Right ventricle myocardium inferior (tissue), 1 donor: ENCODE measurements at regions not wholly inside any gene's neighbourhood (a gene's known extent, or its start where the extent isn't known, plus 50 kb on each side); places are given as distances from the start of the nearest gene placed in this dataset.
"Not testable (repeated sequence)": the region's sequence is repeated elsewhere in the genome, so short reads cannot be mapped to it uniquely, and the experiment has no call there.

ENCODE experiments used
- ATAC-seq: fragments of 200-7000 bp; cut with Tn5 transposase; one replicate; pipeline ENCODE4 v1.9.1; 2020; ENCODE audit warnings: mild to moderate bottlenecking, moderate library complexity
- DNase-seq: peaks from one replicate; pipeline ENCODE4 v3.0.0; 2021; ENCODE audit errors: missing footprints
- intact Hi-C: fragments of 100-400 bp; cut with DNase I; formaldehyde crosslinking; loops from one replicate; pipeline ENCODE4 v1.11.0; 2022
- donor health status: DM: no; HTN: yes; CAD: no; lungs with severe emphysema.

DNA sequence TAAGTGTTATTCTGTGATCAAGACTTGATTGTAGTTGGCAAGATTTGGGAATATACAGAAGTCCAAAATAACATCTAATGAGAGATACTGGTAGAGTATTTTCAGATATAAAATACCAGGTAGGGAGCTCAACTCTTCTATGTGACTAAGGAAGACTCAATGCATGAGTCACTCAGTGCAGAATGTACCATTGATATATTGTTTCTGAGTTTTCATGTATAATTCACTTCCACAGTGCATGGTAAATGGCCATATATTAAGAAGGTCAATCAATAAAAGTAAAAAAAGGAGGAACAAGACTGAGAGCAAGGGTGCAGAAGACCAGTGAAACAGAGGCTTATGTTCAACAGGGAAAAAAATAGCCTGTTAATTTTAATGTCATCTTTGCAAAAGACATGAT, 1387.9 kb downstream of the CDH8 start:
- DNase-seq (no peak), ATAC-seq (no peak)
- intact Hi-C loops = no loop called here

DNA sequence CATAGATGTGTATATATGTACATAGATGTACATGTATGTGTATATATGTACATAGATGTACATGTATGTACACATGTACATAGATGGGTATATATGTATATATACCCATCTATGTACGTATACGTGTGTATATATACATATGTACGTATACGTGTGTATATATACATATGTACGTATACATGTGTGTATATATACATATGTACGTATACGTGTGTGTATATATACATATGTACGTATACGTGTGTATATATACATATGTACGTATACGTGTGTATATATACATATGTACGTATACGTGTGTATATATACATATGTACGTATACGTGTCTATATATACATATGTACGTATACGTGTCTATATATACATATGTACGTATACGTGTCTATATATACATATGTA, 1388.8 kb downstream of the CDH8 start:
- not testable (repeated sequence) for DNase-seq, ATAC-seq

GRCh38 chr16:60646631-60647030, 1389.6 kb downstream of the CDH8 start:
- intact Hi-C loops = no loop called here
- ATAC-seq = no peak
- DNase-seq = no peak

More for the DNA sequence above, 1388.8 kb downstream of the CDH8 start:
- intact Hi-C loops = not testable (repeated sequence)

GRCh38 chr16:60645541-60645940, 1390.7 kb downstream of the CDH8 start:
- intact Hi-C loops = no loop called here
- no peak for DNase-seq
- ATAC-seq = no peak

DNA sequence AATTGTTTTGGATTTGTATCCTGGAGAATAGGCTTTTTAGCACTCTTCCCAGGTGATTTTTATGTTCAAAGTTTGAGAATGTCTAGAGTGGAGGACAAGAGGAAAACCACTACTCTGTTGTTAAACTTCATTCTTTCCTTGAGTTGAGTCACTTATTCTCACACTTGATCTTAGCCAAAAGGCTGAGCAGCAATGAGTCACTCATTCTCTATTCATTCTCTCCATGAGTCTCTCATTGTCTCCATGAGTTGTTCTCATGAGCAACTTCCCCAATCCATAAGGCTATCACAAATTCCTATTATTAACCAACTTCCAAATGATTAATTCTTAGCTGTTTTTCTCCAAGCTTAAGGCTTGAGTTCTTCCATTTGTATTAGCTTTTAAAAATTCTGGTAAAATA, 1393.3 kb downstream of the CDH8 start:
- intact Hi-C loops = no loop called here
- ATAC-seq = no peak
- no peak for DNase-seq

GRCh38 chr16:60641067-60641665, 1395.1 kb downstream of the CDH8 start:
- no peak for DNase-seq
- ATAC-seq = no peak
- intact Hi-C loops = no loop called here

- intact Hi-C loops = no loop called here
- no peak for ATAC-seq
These were observed 1396.2 kb downstream of the CDH8 start for GRCh38 chr16:60640038-60640437.

GRCh38 chr16:60636636-60637035, 1399.6 kb downstream of the CDH8 start:
- DNase-seq, ATAC-seq, intact Hi-C loops: not testable (repeated sequence)

More at GRCh38 chr16:60640038-60640437, 1396.2 kb downstream of the CDH8 start:
- DNase-seq = no peak

- no peak for ATAC-seq
- intact Hi-C loops = no loop called here
These were observed 1400.1 kb downstream of the CDH8 start for GRCh38 chr16:60636117-60636516.

DNA sequence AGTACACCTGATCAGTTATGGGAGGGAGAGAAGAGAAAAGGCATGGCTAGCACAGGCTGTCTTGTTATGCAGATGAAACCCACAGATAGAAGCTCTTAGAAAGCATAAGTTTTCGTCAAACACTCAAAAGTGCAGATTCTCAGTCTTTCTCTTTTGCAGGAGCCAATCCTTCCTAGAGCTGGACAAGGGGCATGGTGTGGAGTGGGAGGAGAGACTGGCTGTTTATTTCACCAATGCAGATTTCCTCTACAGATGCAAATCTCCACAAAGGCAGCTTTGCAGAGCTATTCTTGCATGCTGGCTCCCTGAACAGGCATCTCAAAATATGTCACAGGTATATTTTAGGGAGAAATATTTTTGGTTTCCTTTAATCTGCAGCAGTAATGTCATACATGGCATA, 1400.7 kb downstream of the CDH8 start:
- intact Hi-C loops = no loop called here
- ATAC-seq = no peak
- no peak for DNase-seq

More at GRCh38 chr16:60636117-60636516, 1400.1 kb downstream of the CDH8 start:
- no peak for DNase-seq

- ATAC-seq = no peak
- intact Hi-C loops = no loop called here
- DNase-seq = no peak
These were observed 1424.4 kb downstream of the CDH8 start for GRCh38 chr16:60611844-60612243.

GRCh38 chr16:60608971-60609370, 1427.3 kb downstream of the CDH8 start:
- no peak for ATAC-seq
- intact Hi-C loops = no loop called here
- DNase-seq = no peak

DNA sequence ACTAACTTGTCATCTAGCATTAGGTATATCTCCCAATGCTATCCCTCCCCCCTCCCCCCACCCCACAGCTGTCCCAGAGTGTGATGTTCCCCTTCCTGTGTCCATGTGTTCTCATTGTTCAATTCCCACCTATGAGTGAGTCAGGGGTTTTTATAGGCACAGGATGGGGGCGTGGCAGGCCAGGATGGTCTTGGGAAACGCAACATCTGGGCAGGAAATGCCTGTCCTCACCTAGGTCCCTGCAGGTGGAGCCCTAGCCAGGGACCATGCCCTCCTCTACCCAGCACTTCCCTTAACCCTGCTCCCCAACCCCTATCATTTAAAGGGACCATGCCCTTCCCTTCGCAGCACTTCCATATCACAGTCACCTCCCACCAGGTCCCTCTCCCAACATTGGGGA, 1430.6 kb downstream of the CDH8 start:
- ATAC-seq, DNase-seq, intact Hi-C loops: not testable (repeated sequence)

DNA sequence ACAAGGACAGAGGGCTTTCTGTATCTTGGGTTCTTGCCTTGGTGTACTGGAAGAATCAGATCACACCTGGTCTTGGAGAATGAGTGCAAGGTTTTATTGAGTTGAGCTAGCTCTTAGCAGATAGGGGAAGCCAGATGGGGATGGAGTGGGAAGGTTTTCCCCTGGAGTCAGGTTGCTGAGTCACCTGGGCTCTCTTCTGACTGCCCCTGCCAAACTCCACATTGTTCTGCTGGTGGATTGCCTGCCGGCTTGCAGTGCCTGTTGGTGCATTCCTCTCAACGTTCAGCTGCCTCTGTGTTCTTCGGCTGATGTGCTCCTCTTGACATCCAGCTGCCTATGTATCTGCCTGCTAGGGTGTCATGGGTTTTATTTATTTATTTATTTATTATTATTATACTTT, 1431.1 kb downstream of the CDH8 start:
- intact Hi-C loops = no loop called here
- no peak for ATAC-seq
- DNase-seq = no peak

DNA sequence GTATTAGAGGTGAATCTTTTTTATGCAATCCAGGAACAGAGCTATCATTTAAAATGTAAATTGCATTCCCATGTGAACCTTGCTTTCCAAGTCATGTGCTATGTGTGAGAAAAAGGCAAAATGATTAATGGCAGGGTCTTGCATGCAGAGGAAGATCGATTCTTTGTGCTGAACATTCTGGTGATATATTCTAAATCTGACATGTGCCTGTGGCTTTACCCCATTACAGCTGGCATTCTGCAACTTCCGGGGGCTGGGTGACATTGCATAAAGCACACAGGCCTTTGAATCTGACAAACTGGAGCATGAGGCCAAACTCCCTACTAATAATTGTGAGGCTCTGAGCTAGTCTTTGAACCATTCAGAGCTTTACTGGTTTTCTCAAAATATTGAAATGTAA, 1449.7 kb downstream of the CDH8 start:
- intact Hi-C loops = no loop called here
- no peak for ATAC-seq
- no peak for DNase-seq

- intact Hi-C loops = no loop called here
- ATAC-seq = no peak
- DNase-seq = no peak
These were observed 1453.7 kb downstream of the CDH8 start for GRCh38 chr16:60582528-60582927.

- no peak for ATAC-seq
These were observed 1469.3 kb downstream of the CDH8 start for GRCh38 chr16:60566901-60567300.

DNA sequence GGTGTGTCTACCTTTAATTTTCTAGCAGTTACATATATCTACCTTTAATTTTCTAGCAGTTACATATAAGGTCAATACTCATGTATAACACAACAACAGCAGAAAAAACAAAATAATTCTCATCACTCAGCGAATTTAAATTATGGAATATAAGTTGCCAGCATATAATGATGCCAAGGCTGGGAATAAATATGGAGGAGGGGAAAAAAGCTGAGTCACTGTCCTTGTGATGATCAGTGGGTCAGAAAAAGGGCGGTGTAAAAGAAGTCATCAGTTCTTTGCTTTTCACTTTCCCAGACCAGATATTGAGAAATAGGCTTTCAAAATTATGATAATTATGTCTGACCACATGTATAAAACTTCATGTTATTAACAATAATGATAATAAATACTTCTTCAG, 1471.7 kb downstream of the CDH8 start:
- intact Hi-C loops = no loop called here
- ATAC-seq (no peak), DNase-seq (no peak)

More at GRCh38 chr16:60566901-60567300, 1469.3 kb downstream of the CDH8 start:
- no peak for DNase-seq
- intact Hi-C loops = no loop called here

- intact Hi-C loops = no loop called here
- DNase-seq (no peak), ATAC-seq (no peak)
These were observed 1473.1 kb downstream of the CDH8 start for GRCh38 chr16:60563166-60563565.

GRCh38 chr16:60558936-60559335, 1477.3 kb downstream of the CDH8 start:
- DNase-seq (no peak), ATAC-seq (no peak)
- intact Hi-C loops = no loop called here

DNA sequence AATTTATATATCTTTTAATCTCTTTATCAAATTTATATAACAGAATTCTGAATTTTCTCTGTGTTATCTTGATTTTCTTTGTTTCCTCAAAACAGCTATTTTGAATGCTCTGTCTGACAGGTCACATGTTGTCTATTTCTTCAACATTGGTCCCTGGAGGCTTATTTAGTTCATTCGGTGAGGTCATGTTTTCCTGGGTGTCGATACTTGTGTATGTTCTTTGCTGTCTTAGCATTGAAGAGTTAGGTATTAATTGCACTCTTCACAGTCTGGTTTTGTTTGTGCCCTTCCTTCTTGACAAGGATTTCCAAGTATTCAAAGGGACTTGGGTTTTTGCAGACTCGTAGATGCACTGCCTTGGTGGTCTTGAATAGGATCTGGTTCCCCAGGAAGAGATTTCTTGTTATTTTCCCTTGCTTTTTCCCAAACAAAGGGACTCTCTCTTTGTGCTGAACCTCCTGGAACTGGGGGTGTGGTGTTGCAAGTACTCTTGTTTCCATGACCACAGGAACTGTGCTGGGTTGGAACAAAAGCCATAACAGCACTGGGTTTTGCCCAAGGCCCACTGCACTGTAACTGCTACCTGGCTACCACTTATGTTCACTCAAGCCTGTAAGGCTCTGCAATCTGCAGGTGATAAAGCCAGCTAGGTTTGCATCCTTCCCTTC, 1483.0 kb downstream of the CDH8 start:
- DNase-seq (no peak), ATAC-seq (no peak)
- intact Hi-C loops = no loop called here
